ENCODE measurements at regions not wholly inside any gene's neighbourhood (a gene's known extent, or its start where the extent isn't known, plus 50 kb on each side); places are given as distances from the start of the nearest gene placed in this dataset.

GRCh38 chr3:7999384-7999783 is 502.2 kb upstream of the LMCD1 start:
- POLR2A ChIA-PET: no interaction called here
- H3K9me3 ChIP-seq (ENCODE audit: low read length): no peaks in the 10 kb centered on the region
- no peak overlapping the region for H3K27ac ChIP-seq (ENCODE audit: low read depth, low read length, poor library complexity, severe bottlenecking)
- intact Hi-C loops (cut with micrococcal nuclease; ENCODE audit: unreplicated experiment): no loop called here
- no peak overlapping the region for H3K4me3 ChIP-seq (ENCODE audit: low read depth, low read length, poor library complexity, severe bottlenecking)
- H3K79me2 ChIP-seq (ENCODE audit: insufficient read depth, low read depth, low read length): no peaks in the 10 kb centered on the region
- no peak overlapping the region for H2AFZ ChIP-seq (ENCODE audit: low read length)
- no peak overlapping the region for H3K4me2 ChIP-seq (ENCODE audit: low read length)
- CTCF ChIA-PET (ENCODE audit: unreplicated experiment): no interaction called here
- DNase-seq (ENCODE audit: low spot score): no peak
- no peaks in the 10 kb centered on the region for H3K36me3 ChIP-seq (ENCODE audit: insufficient read depth, low read length)
- no peaks in the 10 kb centered on the region for H4K20me1 ChIP-seq (ENCODE audit: insufficient read depth, low read length)
- TF ChIP-seq EZH2phosphoT487 (IDR thresholded peaks at IDR 0.05; ENCODE audit: borderline replicate concordance, low read depth, low read length): no peak
- no peak for TF ChIP-seq CTCF (conservative IDR thresholded peaks at IDR 0.05; ENCODE audit: low read length)
- no TSS peak for BruUV-seq (replicated peaks)
- no peaks in the 10 kb centered on the region for H3K4me1 ChIP-seq (ENCODE audit: insufficient read depth, low read length, poor library complexity, severe bottlenecking)
- H3K9me2 ChIP-seq (ENCODE audit: insufficient read depth, low read length): no peaks in the 10 kb centered on the region

GRCh38 chr3:8001307-8001706 is 500.3 kb upstream of the LMCD1 start:
- Histone ChIP-seq H3K4me1 (ENCODE audit: insufficient read depth, low read length, poor library complexity, severe bottlenecking) (no peaks in the 10 kb centered on the region), H3K9me3 (ENCODE audit: low read length) (no peaks in the 10 kb centered on the region), H3K9me2 (ENCODE audit: insufficient read depth, low read length) (no peaks in the 10 kb centered on the region), H2AFZ (ENCODE audit: low read length) (no peak overlapping the region), H4K20me1 (ENCODE audit: insufficient read depth, low read length) (no peaks in the 10 kb centered on the region), H3K27ac (ENCODE audit: low read depth, low read length, poor library complexity, severe bottlenecking) (no peak overlapping the region), H3K4me2 (ENCODE audit: low read length) (no peak overlapping the region), H3K36me3 (ENCODE audit: insufficient read depth, low read length) (no peaks in the 10 kb centered on the region), H3K79me2 (ENCODE audit: insufficient read depth, low read depth, low read length) (no peaks in the 10 kb centered on the region), H3K4me3 (ENCODE audit: low read depth, low read length, poor library complexity, severe bottlenecking) (no peak overlapping the region)
- no TSS peak for BruUV-seq (replicated peaks)
- intact Hi-C loops (cut with micrococcal nuclease; ENCODE audit: unreplicated experiment): no loop called here
- ChIA-PET POLR2A (no interaction called here), CTCF (ENCODE audit: unreplicated experiment) (no interaction called here)
- DNase-seq (ENCODE audit: low spot score): no peak
- no peak for TF ChIP-seq CTCF (conservative IDR thresholded peaks at IDR 0.05; ENCODE audit: low read length)
- no peak for TF ChIP-seq EZH2phosphoT487 (IDR thresholded peaks at IDR 0.05; ENCODE audit: borderline replicate concordance, low read depth, low read length)

- Histone ChIP-seq H3K4me3 (ENCODE audit: low read depth, low read length, poor library complexity, severe bottlenecking) (no peak overlapping the region), H3K9me3 (ENCODE audit: low read length) (no peaks in the 10 kb centered on the region), H4K20me1 (ENCODE audit: insufficient read depth, low read length) (no peaks in the 10 kb centered on the region), H3K27ac (ENCODE audit: low read depth, low read length, poor library complexity, severe bottlenecking) (no peak overlapping the region), H2AFZ (ENCODE audit: low read length) (no peak overlapping the region), H3K79me2 (ENCODE audit: insufficient read depth, low read depth, low read length) (no peaks in the 10 kb centered on the region), H3K9me2 (ENCODE audit: insufficient read depth, low read length) (no peaks in the 10 kb centered on the region), H3K36me3 (ENCODE audit: insufficient read depth, low read length) (no peaks in the 10 kb centered on the region), H3K4me1 (ENCODE audit: insufficient read depth, low read length, poor library complexity, severe bottlenecking) (no peaks in the 10 kb centered on the region), H3K4me2 (ENCODE audit: low read length) (no peak overlapping the region)
- no TSS peak for BruUV-seq (replicated peaks)
- no peak for DNase-seq (ENCODE audit: low spot score)
- CTCF ChIA-PET (ENCODE audit: unreplicated experiment): no interaction called here
- intact Hi-C loops (cut with micrococcal nuclease; ENCODE audit: unreplicated experiment): no loop called here
- POLR2A ChIA-PET: no interaction called here
- TF ChIP-seq EZH2phosphoT487 (IDR thresholded peaks at IDR 0.05; ENCODE audit: borderline replicate concordance, low read depth, low read length) (no peak), CTCF (conservative IDR thresholded peaks at IDR 0.05; ENCODE audit: low read length) (no peak)
Measured at GRCh38 chr3:8001712-8002111, 499.9 kb upstream of the LMCD1 start.

Data from OCI-LY7 (cell line).